ENCODE measurements at regions not wholly inside any gene's neighbourhood (a gene's known extent, or its start where the extent isn't known, plus 50 kb on each side); places are given as distances from the start of the nearest gene placed in this dataset.

DNA sequence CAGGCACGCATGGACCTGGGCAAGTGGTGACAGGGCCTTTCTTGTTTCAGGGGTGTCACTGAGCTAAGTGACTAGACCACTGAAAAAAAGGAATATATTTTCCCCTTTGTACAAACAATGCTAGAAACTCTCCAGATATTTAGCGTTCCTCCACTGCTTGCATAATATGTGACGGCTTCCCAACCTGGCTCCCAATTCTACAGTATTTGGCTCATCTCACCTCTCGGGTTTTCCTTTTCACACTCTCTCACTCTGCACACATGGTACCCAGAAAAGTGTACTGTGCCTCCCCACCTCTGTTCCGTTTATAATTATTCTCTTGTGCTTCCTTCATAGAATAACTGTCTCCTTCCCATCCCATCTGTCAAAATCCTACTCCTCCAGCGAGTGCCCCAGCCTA, 140.5 kb upstream of the KLHL25 start:
- no peak for DNase-seq (ENCODE audit: low read depth)
- H3K4me3 ChIP-seq (ENCODE audit: low read length), result no peak overlapping the region
- no peak for TF ChIP-seq CTCF (conservative IDR thresholded peaks at IDR 0.05; ENCODE audit: low read depth, low read length)

DNA sequence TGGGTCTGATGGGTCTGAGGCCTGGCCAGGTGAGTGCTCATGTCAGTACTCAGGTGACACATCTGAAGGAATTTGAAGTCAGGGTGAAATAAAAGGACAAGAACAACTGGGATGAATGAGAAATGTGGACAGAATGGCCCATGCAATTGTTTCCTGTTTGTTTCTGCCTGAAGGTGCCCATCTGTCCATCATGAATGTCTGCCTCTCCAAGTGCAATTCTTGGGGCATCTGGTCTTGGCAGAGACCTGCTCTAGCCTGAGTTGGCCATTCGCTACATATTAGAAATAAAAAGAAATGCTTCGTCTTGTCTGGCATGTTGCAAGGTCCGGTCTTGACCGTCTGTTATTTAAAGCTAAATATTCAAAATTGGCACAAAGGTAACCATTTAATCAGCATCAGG, 142.0 kb upstream of the AGBL1 start:
- H3K4me3 ChIP-seq (ENCODE audit: low read length), result no peak overlapping the region
- TF ChIP-seq CTCF (conservative IDR thresholded peaks at IDR 0.05; ENCODE audit: low read depth, low read length), result no peak
- no peak for DNase-seq (ENCODE audit: low read depth)

DNA sequence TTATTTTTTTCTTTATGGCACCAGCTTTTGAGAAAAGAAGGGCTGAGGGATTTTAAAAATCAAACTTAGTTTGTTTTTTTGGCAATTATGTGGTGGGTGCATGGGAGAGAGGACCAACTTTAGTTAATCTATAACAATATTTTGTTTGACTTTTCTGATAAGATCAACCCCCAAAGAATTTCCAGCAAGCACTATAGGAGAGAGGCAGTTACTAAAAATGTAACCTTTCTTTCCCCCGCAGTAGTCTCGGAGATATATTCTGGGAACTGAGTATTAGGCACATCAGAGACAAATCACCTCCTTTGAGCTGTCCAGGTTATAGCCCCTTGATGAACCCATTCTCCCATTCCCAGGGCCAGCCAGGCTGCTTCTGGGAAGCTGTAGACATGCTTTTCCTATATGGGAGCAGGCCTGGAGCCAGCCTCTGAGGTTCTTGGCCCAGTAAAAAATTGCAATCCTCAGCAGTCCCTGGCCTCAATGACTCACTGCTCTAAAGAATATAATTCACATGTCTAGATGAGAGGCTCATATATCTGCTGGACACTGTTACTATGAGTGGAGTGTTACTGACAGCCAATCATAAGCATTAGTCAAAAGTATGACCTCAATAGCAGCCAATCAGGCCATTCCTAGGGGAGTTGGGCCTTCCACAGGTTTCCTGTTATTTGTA, 138.3 kb upstream of the AGBL1 start:
- no peak for DNase-seq (ENCODE audit: low read depth)
- no peak for TF ChIP-seq CTCF (conservative IDR thresholded peaks at IDR 0.05; ENCODE audit: low read depth, low read length)
- no peak overlapping the region for H3K4me3 ChIP-seq (ENCODE audit: low read length)

- TF ChIP-seq CTCF (conservative IDR thresholded peaks at IDR 0.05; ENCODE audit: low read depth, low read length), result no peak
- DNase-seq (ENCODE audit: low read depth), result no peak
- H3K4me3 ChIP-seq (ENCODE audit: low read length), result no peak overlapping the region
Measured at GRCh38 chr15:85942632-85943031, 137.0 kb upstream of the AGBL1 start.

DNA sequence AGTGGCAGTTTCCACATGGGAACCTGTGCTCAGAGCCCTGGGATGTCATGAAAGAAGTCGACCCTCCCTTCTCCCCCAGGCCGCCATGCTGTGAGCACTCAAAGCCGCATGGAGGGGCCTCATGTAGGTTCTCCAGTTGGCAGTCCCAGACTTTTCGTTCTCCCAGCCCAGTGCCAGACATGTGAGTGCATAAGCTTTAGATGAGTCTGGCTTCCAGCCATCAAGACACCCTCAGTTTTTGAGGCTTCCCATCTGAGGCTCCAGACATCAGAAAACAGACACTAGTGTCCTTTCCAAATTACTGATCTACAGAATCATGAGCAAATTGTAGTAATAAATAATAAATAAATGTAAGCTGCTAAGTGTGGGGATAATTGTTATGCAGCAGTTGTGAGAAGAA, 136.5 kb upstream of the AGBL1 start:
- no peak for DNase-seq (ENCODE audit: low read depth)
- TF ChIP-seq CTCF (conservative IDR thresholded peaks at IDR 0.05; ENCODE audit: low read depth, low read length), result no peak
- no peak overlapping the region for H3K4me3 ChIP-seq (ENCODE audit: low read length)

GRCh38 chr15:85943791-85944190, 135.9 kb upstream of the AGBL1 start:
- no peak for TF ChIP-seq CTCF (conservative IDR thresholded peaks at IDR 0.05; ENCODE audit: low read depth, low read length)
- H3K4me3 ChIP-seq (ENCODE audit: low read length), result no peak overlapping the region
- no peak for DNase-seq (ENCODE audit: low read depth)

GRCh38 chr15:85947021-85947420, 132.7 kb upstream of the AGBL1 start:
- TF ChIP-seq CTCF (conservative IDR thresholded peaks at IDR 0.05; ENCODE audit: low read depth, low read length), result no peak
- no peak for DNase-seq (ENCODE audit: low read depth)
- H3K4me3 ChIP-seq (ENCODE audit: low read length), result no peak overlapping the region
